ENCODE measurements at regions not wholly inside any gene's neighbourhood (a gene's known extent, or its start where the extent isn't known, plus 50 kb on each side); places are given as distances from the start of the nearest gene placed in this dataset.
"Not testable (repeated sequence)": the region's sequence is repeated elsewhere in the genome, so short reads cannot be mapped to it uniquely, and the experiment has no call there.

- no peak for DNase-seq (ENCODE audit: low read depth)
Measured at GRCh38 chr6:141877275-141877983, 255.3 kb upstream of the GJE1 start.

GRCh38 chr6:141874930-141875602 is 257.7 kb upstream of the GJE1 start:
- DNase-seq (ENCODE audit: low read depth): no peak

- not testable (repeated sequence) for DNase-seq (ENCODE audit: low read depth)
Measured at GRCh38 chr6:141869509-141869908, 263.2 kb upstream of the GJE1 start.

- no peak for DNase-seq (ENCODE audit: low read depth)
Measured at GRCh38 chr6:141867767-141868166, 265.0 kb upstream of the GJE1 start.

- DNase-seq (ENCODE audit: low read depth): no peak
Measured at GRCh38 chr6:141866731-141867497, 265.8 kb upstream of the GJE1 start.

- DNase-seq (ENCODE audit: low read depth): no peak
Measured at GRCh38 chr6:141851063-141851462, 281.7 kb upstream of the GJE1 start.

- DNase-seq (ENCODE audit: low read depth): no peak
Measured at GRCh38 chr6:141848029-141848890, 284.5 kb upstream of the GJE1 start.

- no peak for DNase-seq (ENCODE audit: low read depth)
Measured at GRCh38 chr6:141846639-141847038, 286.1 kb upstream of the GJE1 start.

GRCh38 chr6:141843178-141843834 is 289.4 kb upstream of the GJE1 start:
- no peak for DNase-seq (ENCODE audit: low read depth)

- DNase-seq (ENCODE audit: low read depth): no peak
Measured at GRCh38 chr6:141833001-141833655, 299.6 kb upstream of the GJE1 start.

GRCh38 chr6:141830530-141830929 is 302.2 kb upstream of the GJE1 start:
- DNase-seq (ENCODE audit: low read depth): no peak

GRCh38 chr6:141829566-141830360 is 303.0 kb upstream of the GJE1 start:
- no peak for DNase-seq (ENCODE audit: low read depth)

- DNase-seq (ENCODE audit: low read depth): no peak
Measured at GRCh38 chr6:141824350-141824749, 308.4 kb upstream of the GJE1 start.

- DNase-seq (ENCODE audit: low read depth): not testable (repeated sequence)
Measured at GRCh38 chr6:141815039-141815438, 317.7 kb upstream of the GJE1 start.

- no peak for DNase-seq (ENCODE audit: low read depth)
Measured at GRCh38 chr6:141809901-141810300, 322.8 kb upstream of the GJE1 start.

GRCh38 chr6:141808662-141809061 is 324.1 kb upstream of the GJE1 start:
- no peak for DNase-seq (ENCODE audit: low read depth)

GRCh38 chr6:141800973-141801372 is 331.8 kb upstream of the GJE1 start:
- not testable (repeated sequence) for DNase-seq (ENCODE audit: low read depth)

GRCh38 chr6:141790921-141791320 is 341.8 kb upstream of the GJE1 start:
- DNase-seq (ENCODE audit: low read depth): no peak

- DNase-seq (ENCODE audit: low read depth): no peak
Measured at GRCh38 chr6:141788096-141788495, 344.6 kb upstream of the GJE1 start.

GRCh38 chr6:141783585-141783984 is 349.1 kb upstream of the GJE1 start:
- no peak for DNase-seq (ENCODE audit: low read depth)
